GM23338 (cell line): ENCODE measurements at regions not wholly inside any gene's neighbourhood (a gene's known extent, or its start where the extent isn't known, plus 50 kb on each side); places are given as distances from the start of the nearest gene placed in this dataset.

ENCODE experiments used
- STAT1 ChIP-seq: IDR thresholded peaks from one replicate; pipeline ENCODE4 v1.6.1; 2016; ENCODE audit warnings: antibody characterized with exemption; ENCODE audit not compliant: unreplicated experiment
- TF ChIP-seq, protein P1 (sequence below), 2 experiments: fragments of 200-600 bp in 1 of 2; sonication (generic) in 1 of 2; conservative IDR thresholded peaks; 2 replicates each; pipeline versions ENCODE4 v1.5.1 to v1.6.1; 2016 to 2017; ENCODE audit warnings: antibody characterized with exemption in 2 of 2, low read depth in 2 of 2, mild to moderate bottlenecking in 2 of 2, moderate library complexity in 1 of 2
- TF ChIP-seq, protein P2 (sequence below): IDR thresholded peaks from one replicate; pipeline ENCODE4 v1.6.1; 2018; ENCODE audit warnings: antibody characterized with exemption; ENCODE audit not compliant: unreplicated experiment

DNA sequence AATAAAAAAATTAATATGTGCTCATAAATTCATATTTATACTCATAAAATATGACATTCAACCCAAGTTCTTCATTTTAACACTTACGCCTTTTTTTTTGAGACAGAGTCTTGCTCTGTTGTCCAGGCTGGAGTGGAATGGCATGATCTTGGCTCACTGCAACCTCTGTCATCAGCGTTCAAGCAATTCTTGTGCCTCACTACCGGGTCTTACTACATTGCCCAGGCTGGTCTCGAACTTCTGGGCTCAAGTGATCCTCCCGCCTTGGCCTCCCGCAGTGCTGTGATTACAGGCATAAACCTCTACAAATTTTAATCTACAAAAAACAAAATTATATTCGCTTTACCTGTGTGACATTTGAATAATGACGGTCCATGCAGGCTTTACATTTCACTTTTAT lies 74.1 kb upstream of the SNRPN start:
- TF ChIP-seq, protein P1, sequence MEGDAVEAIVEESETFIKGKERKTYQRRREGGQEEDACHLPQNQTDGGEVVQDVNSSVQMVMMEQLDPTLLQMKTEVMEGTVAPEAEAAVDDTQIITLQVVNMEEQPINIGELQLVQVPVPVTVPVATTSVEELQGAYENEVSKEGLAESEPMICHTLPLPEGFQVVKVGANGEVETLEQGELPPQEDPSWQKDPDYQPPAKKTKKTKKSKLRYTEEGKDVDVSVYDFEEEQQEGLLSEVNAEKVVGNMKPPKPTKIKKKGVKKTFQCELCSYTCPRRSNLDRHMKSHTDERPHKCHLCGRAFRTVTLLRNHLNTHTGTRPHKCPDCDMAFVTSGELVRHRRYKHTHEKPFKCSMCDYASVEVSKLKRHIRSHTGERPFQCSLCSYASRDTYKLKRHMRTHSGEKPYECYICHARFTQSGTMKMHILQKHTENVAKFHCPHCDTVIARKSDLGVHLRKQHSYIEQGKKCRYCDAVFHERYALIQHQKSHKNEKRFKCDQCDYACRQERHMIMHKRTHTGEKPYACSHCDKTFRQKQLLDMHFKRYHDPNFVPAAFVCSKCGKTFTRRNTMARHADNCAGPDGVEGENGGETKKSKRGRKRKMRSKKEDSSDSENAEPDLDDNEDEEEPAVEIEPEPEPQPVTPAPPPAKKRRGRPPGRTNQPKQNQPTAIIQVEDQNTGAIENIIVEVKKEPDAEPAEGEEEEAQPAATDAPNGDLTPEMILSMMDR (conservative IDR thresholded peaks at IDR 0.05; ENCODE audit: low read depth in 2 of 2): no peak
- TF ChIP-seq, protein P2, sequence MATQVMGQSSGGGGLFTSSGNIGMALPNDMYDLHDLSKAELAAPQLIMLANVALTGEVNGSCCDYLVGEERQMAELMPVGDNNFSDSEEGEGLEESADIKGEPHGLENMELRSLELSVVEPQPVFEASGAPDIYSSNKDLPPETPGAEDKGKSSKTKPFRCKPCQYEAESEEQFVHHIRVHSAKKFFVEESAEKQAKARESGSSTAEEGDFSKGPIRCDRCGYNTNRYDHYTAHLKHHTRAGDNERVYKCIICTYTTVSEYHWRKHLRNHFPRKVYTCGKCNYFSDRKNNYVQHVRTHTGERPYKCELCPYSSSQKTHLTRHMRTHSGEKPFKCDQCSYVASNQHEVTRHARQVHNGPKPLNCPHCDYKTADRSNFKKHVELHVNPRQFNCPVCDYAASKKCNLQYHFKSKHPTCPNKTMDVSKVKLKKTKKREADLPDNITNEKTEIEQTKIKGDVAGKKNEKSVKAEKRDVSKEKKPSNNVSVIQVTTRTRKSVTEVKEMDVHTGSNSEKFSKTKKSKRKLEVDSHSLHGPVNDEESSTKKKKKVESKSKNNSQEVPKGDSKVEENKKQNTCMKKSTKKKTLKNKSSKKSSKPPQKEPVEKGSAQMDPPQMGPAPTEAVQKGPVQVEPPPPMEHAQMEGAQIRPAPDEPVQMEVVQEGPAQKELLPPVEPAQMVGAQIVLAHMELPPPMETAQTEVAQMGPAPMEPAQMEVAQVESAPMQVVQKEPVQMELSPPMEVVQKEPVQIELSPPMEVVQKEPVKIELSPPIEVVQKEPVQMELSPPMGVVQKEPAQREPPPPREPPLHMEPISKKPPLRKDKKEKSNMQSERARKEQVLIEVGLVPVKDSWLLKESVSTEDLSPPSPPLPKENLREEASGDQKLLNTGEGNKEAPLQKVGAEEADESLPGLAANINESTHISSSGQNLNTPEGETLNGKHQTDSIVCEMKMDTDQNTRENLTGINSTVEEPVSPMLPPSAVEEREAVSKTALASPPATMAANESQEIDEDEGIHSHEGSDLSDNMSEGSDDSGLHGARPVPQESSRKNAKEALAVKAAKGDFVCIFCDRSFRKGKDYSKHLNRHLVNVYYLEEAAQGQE: no peak
- TF ChIP-seq STAT1: no peak
